NCI-H2227 treated with DMSO at 0.1 percent for 48 hours (cell line): ENCODE measurements at regions not wholly inside any gene's neighbourhood (a gene's known extent, or its start where the extent isn't known, plus 50 kb on each side); places are given as distances from the start of the nearest gene placed in this dataset.

ENCODE experiments used
- DNase-seq: peaks from one replicate; lab custom pipeline; 2025; lab: John Stamatoyannopoulos, UW

- no peak for DNase-seq
Observed at GRCh38 chr19:27775395-27775794, 1437.6 kb downstream of the UQCRFS1 start.

GRCh38 chr19:27774827-27775226 is 1438.1 kb downstream of the UQCRFS1 start:
- no peak for DNase-seq

GRCh38 chr19:27774337-27774736 is 1438.6 kb downstream of the UQCRFS1 start:
- no peak for DNase-seq

GRCh38 chr19:27773318-27774094 is 1439.4 kb downstream of the UQCRFS1 start:
- DNase-seq: no peak

DNA sequence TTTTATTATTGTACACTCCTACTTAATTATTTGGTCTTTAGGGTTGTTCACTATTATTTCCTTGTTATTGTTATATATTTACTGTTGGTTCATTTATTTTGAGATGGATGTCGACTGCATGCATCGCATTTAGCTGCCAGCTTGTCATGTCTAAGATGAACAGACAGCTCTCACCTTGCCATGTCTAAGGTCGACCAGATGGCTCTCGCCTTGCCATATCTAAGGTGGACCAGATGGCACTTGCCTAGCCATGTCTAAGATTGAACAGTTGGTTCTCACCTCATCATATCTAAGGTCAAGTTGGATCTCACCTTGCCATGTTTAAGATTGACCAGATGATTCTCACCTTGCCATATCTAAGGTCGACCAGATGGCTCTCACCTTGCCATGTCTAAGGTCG is 1440.9 kb downstream of the UQCRFS1 start:
- DNase-seq: no peak

GRCh38 chr19:27770095-27770494 is 1442.9 kb downstream of the UQCRFS1 start:
- DNase-seq: no peak

DNA sequence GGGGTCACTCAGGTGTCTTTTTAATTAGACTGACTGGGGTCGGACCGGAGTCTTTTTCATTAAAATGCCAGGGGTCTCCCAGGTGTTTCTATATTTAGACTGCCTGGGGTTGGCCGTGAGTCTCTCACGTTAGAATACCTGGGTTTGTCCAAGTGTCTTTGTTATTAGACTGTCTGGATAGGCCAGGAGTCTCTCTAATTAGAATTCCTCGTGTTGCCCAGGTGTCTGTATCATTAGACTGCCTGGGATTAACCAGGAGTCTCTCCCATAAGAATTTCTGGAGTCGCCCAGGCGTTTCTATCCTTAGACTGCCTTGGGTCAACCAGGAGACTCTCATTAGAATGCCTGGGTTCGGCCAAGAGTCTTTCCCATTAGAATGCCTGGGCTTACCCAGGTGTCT is 1445.7 kb downstream of the UQCRFS1 start:
- no peak for DNase-seq

DNA sequence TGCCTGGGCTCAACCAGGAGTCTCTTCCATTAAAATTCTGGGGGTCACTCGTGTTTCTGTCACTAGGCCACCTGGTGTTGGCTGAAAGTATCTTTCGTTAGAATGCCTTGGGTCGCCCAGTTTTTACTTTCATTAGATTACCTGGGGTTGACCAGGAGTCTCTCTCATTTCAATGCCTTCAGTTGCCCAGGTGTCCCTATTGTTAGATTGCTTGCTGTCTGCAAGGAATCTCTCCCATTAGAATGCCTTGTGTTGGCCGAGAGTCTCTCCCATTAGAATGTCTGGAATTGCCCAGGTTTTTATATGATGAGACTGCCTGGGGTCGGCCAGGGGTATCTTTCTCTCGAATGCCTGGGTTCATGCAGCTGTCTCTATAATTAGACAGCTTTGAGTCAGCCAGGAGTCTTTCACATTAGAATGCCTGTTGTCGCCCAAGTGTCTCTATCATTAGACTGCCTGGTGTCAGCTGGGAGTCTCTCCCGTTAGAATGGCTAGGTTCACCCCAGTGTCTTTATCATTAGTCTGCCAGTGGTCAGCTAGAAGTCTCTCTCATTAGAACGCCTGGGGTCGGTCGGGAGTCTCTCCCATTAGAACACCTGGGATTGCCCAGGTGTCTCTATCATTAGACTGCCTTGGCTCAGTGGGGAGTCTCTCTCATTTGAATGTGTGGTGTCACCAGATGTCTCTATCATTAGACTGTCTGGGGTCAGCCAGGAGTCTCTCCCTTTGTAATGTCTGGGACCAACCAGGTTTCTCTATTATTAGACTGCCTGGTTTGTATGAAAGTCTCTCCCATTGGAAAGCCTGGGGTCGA is 1446.8 kb downstream of the UQCRFS1 start:
- DNase-seq: no peak

DNA sequence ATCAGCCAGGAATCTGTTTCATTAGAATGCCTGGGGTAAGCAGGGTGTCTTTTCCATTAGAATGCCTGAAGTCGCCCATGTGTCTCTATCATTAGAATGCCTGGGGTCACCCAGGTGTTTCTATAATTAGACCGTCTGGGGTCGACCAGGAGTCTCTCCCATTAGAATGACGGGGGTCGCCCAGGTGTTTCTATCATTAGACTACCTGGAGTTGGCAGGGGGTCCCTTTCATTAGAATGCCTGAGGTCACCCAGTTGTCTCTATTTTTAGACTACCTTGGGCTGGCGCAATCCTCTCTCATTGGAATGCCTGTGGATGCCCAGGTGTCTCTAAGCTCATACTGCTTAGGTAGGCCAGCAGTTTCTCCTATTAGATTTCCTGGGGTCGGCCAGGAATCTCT is 1447.6 kb downstream of the UQCRFS1 start:
- DNase-seq: no peak

- no peak for DNase-seq
Observed at GRCh38 chr19:27764186-27764804, 1448.7 kb downstream of the UQCRFS1 start.

DNA sequence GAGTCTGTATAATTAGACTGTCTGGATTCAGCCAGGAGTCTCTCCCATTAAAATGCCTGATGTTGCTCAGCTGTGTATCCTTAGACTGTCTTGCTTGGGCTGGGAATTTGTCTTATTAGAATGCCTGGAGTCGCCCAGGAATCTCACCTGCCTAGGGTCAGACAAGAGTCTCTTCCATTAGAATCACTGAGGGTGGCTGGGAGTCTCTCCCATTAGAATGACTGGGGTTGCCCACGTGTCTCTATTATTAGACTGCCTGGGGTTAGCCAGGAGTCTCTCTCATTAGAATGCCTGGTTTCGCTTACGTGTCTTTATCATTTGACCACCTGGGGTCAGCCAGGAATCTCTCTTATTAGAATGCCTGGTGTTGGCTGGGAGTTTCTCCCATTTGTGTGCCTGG is 1450.0 kb downstream of the UQCRFS1 start:
- DNase-seq: no peak

DNA sequence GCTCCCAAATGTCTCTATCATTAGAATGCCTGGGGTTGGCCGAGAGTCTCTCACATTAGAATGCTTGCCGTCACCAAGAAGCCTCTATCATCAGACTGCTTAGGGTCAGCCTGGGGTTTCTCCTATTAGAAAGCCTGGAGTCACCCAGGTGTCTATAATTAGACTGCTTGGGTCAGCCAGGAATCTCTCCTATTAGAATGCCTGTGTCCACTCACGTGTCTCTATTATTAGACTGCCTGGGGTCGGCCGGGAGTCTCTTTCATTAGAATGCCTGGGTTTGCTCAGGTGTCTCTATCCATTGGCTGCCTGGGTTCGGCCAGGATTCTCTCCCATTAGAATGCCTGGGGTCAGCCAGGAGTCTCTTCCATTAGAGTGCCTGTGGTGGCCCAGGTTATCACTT is 1453.1 kb downstream of the UQCRFS1 start:
- DNase-seq: no peak

- DNase-seq: no peak
Observed at GRCh38 chr19:27758626-27759505, 1454.1 kb downstream of the UQCRFS1 start.

DNA sequence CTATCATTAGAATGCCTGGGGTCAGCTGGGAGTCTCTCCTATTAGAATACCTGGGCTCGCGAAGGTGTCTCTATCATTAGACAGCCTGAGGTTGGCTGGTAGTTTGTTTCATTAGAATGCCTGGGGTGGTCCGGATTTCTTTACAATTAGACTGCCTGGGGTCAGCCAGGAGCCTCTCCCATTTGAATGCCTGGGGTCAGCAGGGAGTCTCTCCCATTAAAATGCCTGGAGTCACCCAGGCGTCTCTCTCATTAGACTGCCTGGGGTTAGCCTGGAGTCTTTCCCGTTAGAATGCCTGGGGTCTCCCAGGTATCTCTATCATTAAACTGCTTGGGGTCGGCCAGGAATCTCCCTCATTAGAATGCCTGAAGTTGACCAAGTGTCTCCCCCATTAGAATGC is 1458.3 kb downstream of the UQCRFS1 start:
- no peak for DNase-seq

- no peak for DNase-seq
Observed at GRCh38 chr19:27753622-27754021, 1459.3 kb downstream of the UQCRFS1 start.

DNA sequence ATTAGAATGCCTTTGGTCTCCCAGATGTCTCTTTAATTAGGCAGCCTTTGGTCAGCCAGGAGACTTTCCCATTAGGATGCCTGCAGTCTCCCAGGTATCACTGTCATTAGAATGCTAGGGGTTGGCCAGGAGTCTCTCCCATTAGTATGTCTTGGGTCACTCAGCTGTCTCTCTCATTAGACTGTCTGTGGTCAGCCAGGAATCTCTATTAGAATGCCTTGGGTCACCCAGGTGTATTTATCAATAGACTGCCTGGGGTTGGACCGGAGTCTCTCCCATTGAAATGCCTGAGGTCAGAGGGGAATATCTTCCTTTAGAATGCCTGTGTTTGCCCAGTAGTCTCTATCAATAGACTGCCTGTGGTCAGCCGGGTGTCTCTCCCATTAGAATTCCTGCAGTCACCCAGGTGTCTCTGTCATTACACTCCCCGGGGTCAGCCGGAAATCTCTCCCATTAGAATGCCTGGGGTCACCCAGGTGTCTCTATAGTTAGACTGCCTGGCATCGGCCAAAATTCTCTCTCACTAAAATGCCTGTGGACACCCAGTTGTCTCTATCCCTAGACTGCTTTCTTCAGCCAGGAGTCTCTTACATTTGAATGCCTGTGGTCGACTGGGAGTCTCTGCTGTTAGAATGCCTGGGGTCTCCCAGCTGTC is 1460.3 kb downstream of the UQCRFS1 start:
- no peak for DNase-seq

- peak; percentile 9 for DNase-seq
Observed at GRCh38 chr19:27751044-27751391, 1461.9 kb downstream of the UQCRFS1 start.

DNA sequence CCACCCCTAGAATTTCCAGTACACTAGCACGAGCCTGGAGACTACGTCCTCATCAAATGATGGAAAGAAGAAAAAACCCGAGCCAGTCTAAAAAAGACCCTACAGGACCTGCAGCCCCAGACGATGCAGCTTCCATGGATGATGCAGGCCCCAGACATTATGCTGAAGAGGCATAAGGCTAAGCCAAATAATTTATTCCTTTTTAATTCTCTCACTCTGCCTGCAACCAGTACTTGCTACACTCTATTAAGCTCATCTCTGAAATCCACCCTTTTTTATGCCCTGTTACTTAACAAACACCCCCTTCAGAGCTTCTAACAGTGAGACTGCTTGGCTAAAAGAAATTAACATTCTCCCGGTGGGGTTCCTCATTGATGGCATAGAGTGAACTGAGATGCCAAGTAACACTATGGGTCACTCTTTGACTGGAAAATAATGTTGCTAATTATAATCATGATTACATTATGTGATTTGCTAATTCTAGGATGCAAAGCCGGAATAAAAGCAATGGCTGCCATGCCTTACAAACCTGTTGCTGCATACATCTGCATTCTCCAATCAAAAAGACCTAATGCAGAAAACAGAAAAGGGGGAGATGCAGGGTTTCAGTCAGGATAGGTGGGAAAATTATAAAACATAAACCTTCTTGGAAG is 1462.4 kb downstream of the UQCRFS1 start:
- DNase-seq: no peak

DNA sequence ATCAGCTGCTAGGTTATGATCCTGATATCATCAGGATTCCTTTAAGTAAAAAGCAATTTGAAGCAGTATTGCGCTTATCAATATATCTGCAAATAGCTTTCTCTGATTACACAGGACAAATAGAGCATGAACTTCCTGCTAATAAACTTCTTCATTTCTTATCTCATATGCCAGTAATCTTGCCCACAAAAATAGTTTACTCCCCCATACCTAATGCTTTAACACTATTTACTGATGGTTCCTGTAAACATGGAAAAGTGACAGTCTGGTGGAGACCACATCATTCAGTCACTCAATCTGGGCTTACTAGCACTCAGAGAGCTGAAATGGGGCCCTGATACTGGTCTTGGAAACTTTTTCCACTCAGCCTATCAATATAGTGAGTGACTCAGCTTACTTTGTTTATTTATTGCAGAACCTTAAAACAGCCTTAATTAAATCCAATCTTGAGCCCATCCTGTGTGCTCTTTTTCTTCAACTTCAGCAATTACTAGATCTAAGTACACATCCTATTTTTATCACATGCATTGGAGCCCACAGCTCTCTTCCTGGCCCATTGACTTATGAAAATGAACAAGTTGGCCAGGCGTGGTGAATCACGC is 1464.3 kb downstream of the UQCRFS1 start:
- no peak for DNase-seq

DNA sequence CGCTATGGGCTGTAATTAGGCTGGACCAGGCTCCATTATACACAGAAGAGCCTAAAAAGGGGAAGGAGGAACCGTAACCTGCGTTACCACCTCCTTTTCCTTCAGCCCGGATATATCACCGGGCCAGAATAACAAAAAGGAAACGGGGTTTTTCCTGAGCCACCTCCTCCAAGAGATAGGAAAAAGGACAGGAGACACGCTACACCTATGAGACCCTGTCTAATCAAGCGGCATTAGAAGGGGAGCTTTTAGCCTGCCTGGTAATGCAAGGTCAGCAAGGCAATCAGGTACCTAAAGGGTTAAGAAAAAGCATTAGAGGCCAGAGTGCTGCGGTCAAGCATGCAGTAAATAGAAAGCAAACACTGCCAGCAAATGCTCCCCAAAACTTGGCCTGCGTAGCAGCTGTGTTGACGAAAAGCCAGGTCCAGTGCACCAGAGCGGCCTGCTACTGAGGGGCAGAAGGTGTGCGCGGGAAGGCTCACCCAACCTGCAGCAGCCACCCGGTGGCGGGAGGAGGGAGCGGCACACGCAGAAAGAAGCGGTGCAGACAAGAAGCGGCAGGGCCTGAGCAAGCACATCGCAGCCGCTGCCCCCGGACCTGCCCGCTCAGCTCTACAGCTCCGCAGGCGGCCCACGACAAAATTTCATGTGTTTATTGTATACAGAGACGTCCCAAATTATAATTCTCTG is 1466.1 kb downstream of the UQCRFS1 start:
- peak; percentile 11 for DNase-seq
